VCaP (cell line): ENCODE measurements at regions not wholly inside any gene's neighbourhood (a gene's known extent, or its start where the extent isn't known, plus 50 kb on each side); places are given as distances from the start of the nearest gene placed in this dataset.

Experiments used
- H3K27ac ChIP-seq: fragments of 450-650 bp; 2 replicates; pipeline ENCODE4 v1.5.1; 2017
- CTCF ChIP-seq: fragments of 450-650 bp; conservative IDR thresholded peaks from 2 replicates; pipeline ENCODE4 v1.5.1; 2017; ENCODE audit warnings: mild to moderate bottlenecking, moderate library complexity

DNA sequence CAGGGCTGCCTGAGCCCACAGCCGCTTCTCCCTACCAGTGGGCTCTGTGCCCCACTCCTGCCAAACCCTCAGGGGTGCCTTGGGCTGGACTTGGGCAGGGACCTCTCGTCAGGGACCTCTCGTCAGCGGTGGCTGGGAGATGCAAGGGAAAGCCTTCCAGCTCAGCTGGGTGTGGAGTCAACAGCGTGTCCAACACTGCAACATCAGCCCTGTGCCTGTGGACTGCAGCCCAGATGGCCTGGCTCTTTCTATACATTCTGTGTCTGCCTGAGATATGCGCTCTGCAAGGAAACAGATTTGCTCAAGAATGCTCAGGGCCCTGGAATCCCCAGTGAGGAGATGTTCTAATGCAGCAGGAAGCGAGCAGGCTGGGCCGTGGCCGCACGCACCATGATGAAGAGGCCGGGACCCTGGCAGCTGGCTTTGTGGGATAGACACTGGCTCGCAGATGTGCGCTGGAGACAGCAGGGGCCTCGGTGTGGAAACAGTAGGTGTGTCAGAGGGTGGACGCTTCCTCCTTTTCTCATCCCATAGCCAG, 85.0 kb upstream of the COL5A1 start:
- no peak for TF ChIP-seq CTCF
- no peak overlapping the region for H3K27ac ChIP-seq

DNA sequence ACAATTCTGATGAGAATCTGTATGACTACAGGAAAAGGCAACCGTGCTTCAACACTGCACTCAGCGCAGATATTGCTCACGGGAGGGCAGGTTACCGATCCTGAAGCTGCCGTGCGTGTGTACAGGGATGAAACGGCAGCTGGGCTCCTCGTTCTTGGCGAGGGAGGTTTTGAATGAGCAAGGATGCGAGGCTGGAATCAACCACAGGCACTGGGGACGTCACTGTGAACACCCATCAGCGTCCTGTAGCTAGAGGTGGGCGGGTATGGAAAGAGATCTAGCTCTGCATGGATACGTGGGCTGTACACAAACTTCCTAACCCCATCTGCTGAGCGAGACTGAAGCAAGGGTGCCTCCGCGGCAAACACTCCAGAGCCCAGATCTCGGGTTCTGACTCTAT, 84.3 kb upstream of the COL5A1 start:
- no peak for TF ChIP-seq CTCF
- no peak overlapping the region for H3K27ac ChIP-seq

- no peak for TF ChIP-seq CTCF
Measured at GRCh38 chr9:134558124-134558905, 83.3 kb upstream of the COL5A1 start.

DNA sequence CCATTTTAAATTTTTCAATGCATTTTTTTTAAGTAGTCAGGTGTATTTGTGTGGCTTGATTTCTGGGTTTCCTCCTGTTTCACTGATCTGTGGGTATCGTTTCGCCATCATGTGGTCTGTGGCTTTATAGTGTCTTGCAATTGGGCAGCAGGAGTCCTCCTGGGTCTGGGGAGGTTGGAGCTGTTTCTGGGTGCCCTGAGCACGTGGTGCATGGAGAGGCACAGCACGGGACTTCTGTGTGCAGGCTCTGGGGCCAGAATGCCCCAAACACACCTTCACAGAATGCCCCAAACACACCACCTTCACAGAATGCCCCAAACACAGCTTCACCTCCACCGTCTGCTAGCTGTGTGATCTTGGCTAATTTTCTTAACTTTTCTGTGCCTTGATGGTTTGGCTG, 82.6 kb upstream of the COL5A1 start:
- no peak for TF ChIP-seq CTCF
- H3K27ac ChIP-seq, result no peak overlapping the region

More at GRCh38 chr9:134558124-134558905, 83.3 kb upstream of the COL5A1 start:
- no peak overlapping the region for H3K27ac ChIP-seq

GRCh38 chr9:134560206-134560605, 81.4 kb upstream of the COL5A1 start:
- no peak overlapping the region for H3K27ac ChIP-seq
- TF ChIP-seq CTCF, result no peak

DNA sequence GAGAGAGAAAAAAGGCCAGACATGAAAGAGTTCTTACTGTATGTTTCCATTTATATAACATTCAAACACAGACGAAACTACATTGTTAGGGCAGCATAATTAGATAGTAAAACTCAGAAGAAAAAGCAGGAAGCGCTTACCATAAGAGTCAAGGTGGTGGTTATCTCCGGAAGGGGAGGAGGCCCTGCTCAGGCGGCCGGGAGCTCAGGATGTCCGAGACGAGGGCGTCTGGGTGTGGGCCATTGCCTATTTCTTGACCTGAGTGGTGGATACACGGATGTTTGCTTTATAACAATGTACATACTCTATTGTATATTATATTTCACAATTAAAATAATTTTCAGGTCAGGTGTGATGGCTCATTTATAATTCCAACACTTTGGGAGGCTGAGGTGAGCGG, 80.9 kb upstream of the COL5A1 start:
- no peak for TF ChIP-seq CTCF
- H3K27ac ChIP-seq, result no peak overlapping the region

GRCh38 chr9:134561427-134562145, 80.0 kb upstream of the COL5A1 start:
- TF ChIP-seq CTCF, result no peak
- H3K27ac ChIP-seq, result no peak overlapping the region
